ENCODE measurements at regions not wholly inside any gene's neighbourhood (a gene's known extent, or its start where the extent isn't known, plus 50 kb on each side); places are given as distances from the start of the nearest gene placed in this dataset.

DNA sequence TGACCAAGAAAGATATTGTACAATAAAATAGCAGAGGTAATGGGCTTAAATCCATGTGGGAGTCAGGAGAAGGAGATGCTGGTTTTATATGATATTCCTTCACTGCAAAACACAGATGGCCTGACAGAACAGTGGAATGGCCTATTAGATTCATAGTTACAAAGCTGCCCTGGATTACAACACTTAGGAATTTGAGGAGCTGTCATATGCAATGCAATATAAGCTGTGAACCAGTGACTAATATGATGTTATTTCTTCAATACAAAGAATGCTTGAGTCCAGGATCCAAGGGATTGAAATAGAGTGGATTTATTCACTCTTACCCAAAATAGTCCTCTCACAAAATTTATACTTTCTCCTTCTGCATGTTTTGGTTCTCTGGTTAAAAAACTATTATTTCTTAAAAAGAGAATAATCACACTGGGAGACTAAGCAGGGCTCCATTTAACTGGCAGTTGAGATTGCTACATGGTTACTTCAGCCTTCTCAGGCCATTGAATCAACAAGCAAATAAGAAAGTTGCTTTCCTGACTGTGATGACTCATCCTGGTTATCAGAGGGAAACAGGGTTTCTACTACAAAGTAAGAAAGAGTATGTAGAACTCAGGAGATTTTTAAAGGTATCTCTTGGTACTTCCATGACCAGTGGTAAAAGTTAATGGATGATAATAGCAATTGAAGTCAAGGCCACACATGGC, 79.8 kb upstream of the ZPLD1 start:
- TF ChIP-seq, protein P1, sequence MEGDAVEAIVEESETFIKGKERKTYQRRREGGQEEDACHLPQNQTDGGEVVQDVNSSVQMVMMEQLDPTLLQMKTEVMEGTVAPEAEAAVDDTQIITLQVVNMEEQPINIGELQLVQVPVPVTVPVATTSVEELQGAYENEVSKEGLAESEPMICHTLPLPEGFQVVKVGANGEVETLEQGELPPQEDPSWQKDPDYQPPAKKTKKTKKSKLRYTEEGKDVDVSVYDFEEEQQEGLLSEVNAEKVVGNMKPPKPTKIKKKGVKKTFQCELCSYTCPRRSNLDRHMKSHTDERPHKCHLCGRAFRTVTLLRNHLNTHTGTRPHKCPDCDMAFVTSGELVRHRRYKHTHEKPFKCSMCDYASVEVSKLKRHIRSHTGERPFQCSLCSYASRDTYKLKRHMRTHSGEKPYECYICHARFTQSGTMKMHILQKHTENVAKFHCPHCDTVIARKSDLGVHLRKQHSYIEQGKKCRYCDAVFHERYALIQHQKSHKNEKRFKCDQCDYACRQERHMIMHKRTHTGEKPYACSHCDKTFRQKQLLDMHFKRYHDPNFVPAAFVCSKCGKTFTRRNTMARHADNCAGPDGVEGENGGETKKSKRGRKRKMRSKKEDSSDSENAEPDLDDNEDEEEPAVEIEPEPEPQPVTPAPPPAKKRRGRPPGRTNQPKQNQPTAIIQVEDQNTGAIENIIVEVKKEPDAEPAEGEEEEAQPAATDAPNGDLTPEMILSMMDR (conservative IDR thresholded peaks at IDR 0.05; ENCODE audit: low read length) = no peak
- no peak for TF ChIP-seq EZH2phosphoT487 (IDR thresholded peaks at IDR 0.05; ENCODE audit: borderline replicate concordance, low read depth, low read length)
